Stimulated activated CD8-positive, alpha-beta memory T cell treated with anti-CD3 and anti-CD28 coated beads, Interleukin-7, amount 100 ng/mL, for 24 hours (primary cell): ENCODE measurements at regions not wholly inside any gene's neighbourhood (a gene's known extent, or its start where the extent isn't known, plus 50 kb on each side); places are given as distances from the start of the nearest gene placed in this dataset.
"Not testable (repeated sequence)": the region's sequence is repeated elsewhere in the genome, so short reads cannot be mapped to it uniquely, and the experiment has no call there.

ENCODE experiments used
- DNase-seq: peaks from one replicate; pipeline ENCODE4 v3.0.0-alpha.2; 2020; ENCODE audit warnings: low read depth

- no peak for DNase-seq
These were observed 890.0 kb upstream of the CITED2 start for GRCh38 chr6:140264431-140264830.

GRCh38 chr6:140258302-140258701 lies 883.9 kb upstream of the CITED2 start:
- DNase-seq: not testable (repeated sequence)

- no peak for DNase-seq
These were observed 881.8 kb upstream of the CITED2 start for GRCh38 chr6:140256248-140256647.

- DNase-seq: no peak
These were observed 878.6 kb upstream of the CITED2 start for GRCh38 chr6:140253096-140253495.

- no peak for DNase-seq
These were observed 877.7 kb upstream of the CITED2 start for GRCh38 chr6:140252099-140252498.

GRCh38 chr6:140245296-140246040 lies 871.0 kb upstream of the CITED2 start:
- no peak for DNase-seq

- DNase-seq: no peak
These were observed 862.8 kb upstream of the CITED2 start for GRCh38 chr6:140237251-140237650.

GRCh38 chr6:140236732-140237131 lies 862.3 kb upstream of the CITED2 start:
- no peak for DNase-seq

- DNase-seq: no peak
These were observed 855.8 kb upstream of the CITED2 start for GRCh38 chr6:140230282-140230681.

GRCh38 chr6:140228491-140228890 lies 854.0 kb upstream of the CITED2 start:
- DNase-seq: no peak

GRCh38 chr6:140226637-140227036 lies 852.2 kb upstream of the CITED2 start:
- DNase-seq: no peak

- no peak for DNase-seq
These were observed 851.4 kb upstream of the CITED2 start for GRCh38 chr6:140225701-140226436.

GRCh38 chr6:140217283-140217682 lies 842.8 kb upstream of the CITED2 start:
- DNase-seq: no peak

- DNase-seq: no peak
These were observed 835.3 kb upstream of the CITED2 start for GRCh38 chr6:140209775-140210174.

- no peak for DNase-seq
These were observed 833.8 kb upstream of the CITED2 start for GRCh38 chr6:140208286-140208685.

GRCh38 chr6:140205795-140206593 lies 831.5 kb upstream of the CITED2 start:
- DNase-seq: no peak

- DNase-seq: no peak
These were observed 829.7 kb upstream of the CITED2 start for GRCh38 chr6:140204154-140204553.

- no peak for DNase-seq
These were observed 829.3 kb upstream of the CITED2 start for GRCh38 chr6:140203661-140204147.

GRCh38 chr6:140202964-140203515 lies 828.6 kb upstream of the CITED2 start:
- no peak for DNase-seq

- no peak for DNase-seq
These were observed 827.5 kb upstream of the CITED2 start for GRCh38 chr6:140201787-140202458.

GRCh38 chr6:140193269-140193668 lies 818.8 kb upstream of the CITED2 start:
- no peak for DNase-seq

- no peak for DNase-seq
These were observed 817.6 kb upstream of the CITED2 start for GRCh38 chr6:140192018-140192417.
